ENCODE measurements at regions not wholly inside any gene's neighbourhood (a gene's known extent, or its start where the extent isn't known, plus 50 kb on each side); places are given as distances from the start of the nearest gene placed in this dataset.
"Not testable (repeated sequence)": the region's sequence is repeated elsewhere in the genome, so short reads cannot be mapped to it uniquely, and the experiment has no call there.

- no peak for DNase-seq (ENCODE audit: low spot score)
Measured at GRCh38 chr15:99485153-99485961, 80.4 kb upstream of the MEF2A start.

- DNase-seq (ENCODE audit: low spot score), result no peak
Measured at GRCh38 chr15:99485992-99486370, 79.8 kb upstream of the MEF2A start.

DNA sequence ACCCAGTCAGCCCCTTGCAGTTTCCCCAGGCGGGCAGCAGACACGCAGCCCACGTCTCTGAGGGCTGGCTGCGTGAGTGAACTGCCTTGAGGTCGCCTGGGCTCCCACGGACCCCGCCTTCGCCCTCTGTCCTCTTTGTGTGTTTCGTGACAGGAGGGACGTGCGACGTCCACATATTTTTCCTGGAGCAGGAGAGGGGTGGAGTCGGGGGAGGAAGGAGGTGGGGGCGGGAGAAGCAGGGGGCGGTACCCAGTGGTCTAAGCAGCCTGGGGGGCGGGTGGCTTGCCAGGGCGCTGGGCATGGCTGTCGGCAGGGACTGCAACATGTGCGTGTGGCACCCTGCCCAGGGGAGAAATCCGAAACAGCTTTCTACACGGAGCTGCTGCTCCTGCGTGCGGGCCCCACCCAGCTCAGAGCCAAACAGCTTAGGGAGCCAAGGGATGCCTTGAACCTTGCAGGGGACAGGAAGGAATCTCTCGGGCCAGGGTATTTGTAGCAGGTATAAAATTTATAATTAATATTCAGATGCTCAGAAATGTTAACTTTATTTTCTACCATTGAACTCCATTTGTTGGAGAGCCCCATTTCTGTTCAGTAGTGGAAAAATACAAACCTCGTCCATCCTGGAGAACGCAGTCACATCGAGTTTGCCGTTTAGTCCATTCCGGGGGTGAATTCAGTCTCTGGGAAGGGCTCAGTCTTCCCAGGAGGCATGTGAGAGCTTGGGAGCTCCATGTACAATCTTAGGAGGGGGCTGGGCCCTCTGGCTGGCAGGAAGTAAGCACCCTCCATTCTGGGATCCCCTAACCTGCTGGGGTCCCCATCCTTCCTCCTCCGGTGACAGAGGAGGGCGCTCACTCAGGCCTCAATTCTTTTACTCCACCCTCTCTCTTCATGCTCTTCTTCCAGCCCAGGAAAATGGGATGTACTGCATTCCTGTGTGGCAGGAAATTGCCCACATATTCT, 79.1 kb upstream of the MEF2A start:
- DNase-seq (ENCODE audit: low spot score), result peak; percentile 95

GRCh38 chr15:99487337-99487730, 78.5 kb upstream of the MEF2A start:
- no peak for DNase-seq (ENCODE audit: low spot score)

DNA sequence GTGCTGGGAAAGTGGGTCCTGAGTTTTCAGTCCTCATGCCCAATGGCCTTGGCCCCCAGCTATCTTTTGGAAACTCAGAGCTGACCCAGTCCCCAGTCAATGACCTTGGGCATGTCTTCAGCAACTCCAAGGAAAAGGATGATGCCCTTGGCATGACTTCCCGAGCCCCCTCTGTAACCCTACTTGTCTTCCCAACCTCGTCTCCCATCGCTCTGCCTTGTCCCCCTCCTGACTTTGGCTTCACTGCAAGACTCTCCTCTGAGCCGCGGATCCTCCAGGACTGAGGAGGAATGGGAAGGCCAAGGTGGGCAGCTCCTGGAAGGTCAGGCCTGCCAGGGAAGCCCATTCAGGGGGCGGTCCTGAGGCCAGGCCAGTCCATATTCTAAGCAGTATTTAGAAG, 73.5 kb upstream of the MEF2A start:
- no peak for DNase-seq (ENCODE audit: low spot score)

DNA sequence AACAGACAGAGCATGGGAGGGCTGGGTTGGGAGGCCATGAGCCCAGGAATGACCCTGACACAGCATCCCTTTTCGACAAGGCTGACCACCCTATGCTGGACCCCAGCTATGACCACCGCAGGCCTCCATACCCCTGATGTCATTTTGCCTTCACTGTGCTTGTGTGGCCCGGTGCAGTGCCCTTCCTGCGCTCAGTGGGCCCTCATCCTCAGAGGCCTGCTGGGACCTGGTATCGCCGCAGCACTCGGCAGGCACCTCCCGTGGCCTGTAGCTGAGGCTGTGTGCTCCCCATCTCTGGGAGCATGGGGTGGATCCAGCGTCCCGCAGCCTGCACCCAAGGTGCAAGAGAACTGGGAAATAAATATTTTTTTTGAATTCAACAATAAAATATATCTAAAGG, 73.1 kb upstream of the MEF2A start:
- DNase-seq (ENCODE audit: low spot score), result no peak

- DNase-seq (ENCODE audit: low spot score), result no peak
Measured at GRCh38 chr15:99493461-99493860, 72.3 kb upstream of the MEF2A start.

DNA sequence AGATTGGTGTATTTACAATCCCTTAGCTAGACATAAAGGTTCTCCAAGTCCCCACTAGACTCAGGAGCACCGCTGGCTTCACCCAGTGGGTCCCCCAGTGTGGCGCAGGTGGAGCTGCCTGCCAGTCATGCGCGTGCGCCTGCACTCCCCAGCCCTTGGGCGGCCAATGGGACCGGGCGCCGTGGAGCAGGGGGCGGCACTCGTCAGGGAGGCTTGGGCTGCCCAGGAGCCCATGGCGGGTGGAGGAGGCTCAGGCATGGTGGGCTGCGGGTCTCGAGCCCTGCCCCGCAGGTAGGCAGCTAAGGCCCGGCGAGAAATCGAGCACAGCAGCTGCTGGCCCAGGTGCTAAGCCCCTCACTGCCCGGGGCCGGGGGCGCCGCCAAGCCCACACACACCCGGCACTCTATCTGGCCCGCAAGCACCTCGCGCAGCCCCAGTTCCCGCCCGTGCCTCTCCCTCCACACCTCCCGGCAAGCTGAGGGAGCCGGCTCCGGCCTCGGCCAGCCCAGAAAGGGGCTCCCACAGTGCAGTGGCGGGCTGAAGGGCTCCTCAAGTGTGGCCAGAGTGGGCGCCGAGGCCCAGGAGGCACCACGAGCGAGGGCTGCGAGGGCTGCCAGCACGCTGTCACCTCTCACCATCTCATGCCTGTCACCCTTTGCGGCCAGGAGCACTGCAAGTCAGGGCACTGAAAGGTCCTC, 71.1 kb upstream of the MEF2A start:
- not testable (repeated sequence) for DNase-seq (ENCODE audit: low spot score)

DNA sequence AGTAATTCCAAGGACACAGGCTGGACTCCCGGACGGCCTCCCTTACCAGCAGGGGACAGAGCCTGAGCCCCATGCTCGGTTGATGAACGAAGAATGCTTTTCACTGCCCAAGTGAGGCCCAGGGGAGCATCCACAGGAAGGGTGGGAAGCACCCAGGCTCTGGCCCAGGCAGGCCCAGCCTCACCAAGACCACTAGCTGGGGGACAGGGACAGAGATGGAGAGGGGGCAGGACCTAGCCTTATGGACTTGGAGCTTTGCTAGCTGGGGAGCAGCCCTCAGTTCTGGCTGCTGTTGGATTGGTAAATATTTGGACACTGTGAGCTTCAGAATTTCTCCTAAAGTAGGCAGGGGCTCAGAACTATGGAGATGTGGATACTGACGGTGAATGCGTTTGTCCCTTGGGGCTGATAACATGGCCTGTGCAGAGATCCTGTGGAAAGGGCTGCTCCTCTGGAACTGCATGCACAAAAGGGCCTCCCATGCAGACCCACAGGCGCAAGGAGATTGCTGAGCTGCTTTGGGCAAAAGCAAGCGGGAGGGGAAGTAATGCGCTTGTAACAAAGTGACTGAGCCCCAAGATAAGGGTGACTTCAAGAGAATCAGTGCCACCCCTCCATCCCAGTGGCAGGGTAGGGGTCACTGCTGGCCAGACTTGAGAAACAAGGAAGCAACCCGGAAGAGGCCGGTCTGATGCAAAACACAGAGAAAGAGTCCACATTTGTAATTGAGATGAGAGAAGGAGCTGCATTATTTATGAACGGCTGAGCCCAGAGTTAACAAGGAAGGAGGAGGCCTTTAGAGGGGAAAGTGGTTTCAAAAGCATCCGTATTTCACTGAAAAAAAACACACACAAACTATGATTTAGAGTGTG, 70.1 kb upstream of the MEF2A start:
- DNase-seq (ENCODE audit: low spot score), result no peak

GRCh38 chr15:99496302-99496629, 69.5 kb upstream of the MEF2A start:
- DNase-seq (ENCODE audit: low spot score), result no peak

GRCh38 chr15:99502182-99502581, 63.6 kb upstream of the MEF2A start:
- DNase-seq (ENCODE audit: low spot score), result no peak

GRCh38 chr15:99502661-99503060, 63.1 kb upstream of the MEF2A start:
- no peak for DNase-seq (ENCODE audit: low spot score)

GRCh38 chr15:99503411-99503810, 62.4 kb upstream of the MEF2A start:
- no peak for DNase-seq (ENCODE audit: low spot score)

GRCh38 chr15:99504071-99504822, 61.5 kb upstream of the MEF2A start:
- no peak for DNase-seq (ENCODE audit: low spot score)

GRCh38 chr15:99504823-99505551, 60.8 kb upstream of the MEF2A start:
- DNase-seq (ENCODE audit: low spot score), result peak; percentile 27

DNA sequence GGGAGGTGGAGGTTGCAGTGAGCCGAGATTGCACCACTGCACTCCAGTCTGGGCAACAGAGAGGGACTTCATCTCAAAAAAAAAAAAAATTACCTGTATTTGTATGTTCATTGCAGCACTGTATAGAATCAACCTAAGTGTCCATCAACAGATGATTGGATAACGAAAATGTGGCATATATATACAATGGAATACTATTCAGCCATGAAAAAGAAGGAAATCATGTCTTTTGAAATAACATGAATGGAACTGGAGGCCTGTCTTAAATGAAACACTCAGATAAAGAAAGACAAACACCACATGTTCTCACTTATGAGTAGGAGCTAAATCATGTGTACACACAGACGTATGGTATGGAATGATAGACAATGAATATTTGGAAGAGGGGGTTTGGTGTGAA, 59.4 kb upstream of the MEF2A start:
- DNase-seq (ENCODE audit: low spot score), result no peak

DNA sequence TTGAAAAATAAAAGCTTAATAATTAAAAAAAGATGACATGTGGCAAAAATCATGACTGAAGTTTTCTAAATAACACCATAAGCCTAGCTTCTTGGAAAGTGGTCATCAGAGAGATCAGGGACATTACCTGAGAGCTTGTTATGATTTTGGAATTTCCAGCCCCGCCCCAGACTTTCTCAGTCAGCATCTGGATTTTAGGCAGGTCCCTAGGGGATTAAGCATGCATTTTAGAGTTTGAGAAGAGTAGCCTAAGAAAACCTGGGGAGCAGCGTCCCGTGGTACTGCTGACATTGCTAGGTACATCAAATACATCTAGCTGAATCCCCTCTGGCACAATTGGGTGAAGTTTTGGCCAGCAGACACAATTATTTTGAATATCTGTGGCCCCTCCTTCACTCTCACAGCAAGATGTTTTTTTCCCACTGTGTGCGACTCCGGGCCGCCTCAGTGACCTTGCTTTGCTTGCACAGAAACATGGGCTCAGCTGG, 58.7 kb upstream of the MEF2A start:
- DNase-seq (ENCODE audit: low spot score), result no peak

DNA sequence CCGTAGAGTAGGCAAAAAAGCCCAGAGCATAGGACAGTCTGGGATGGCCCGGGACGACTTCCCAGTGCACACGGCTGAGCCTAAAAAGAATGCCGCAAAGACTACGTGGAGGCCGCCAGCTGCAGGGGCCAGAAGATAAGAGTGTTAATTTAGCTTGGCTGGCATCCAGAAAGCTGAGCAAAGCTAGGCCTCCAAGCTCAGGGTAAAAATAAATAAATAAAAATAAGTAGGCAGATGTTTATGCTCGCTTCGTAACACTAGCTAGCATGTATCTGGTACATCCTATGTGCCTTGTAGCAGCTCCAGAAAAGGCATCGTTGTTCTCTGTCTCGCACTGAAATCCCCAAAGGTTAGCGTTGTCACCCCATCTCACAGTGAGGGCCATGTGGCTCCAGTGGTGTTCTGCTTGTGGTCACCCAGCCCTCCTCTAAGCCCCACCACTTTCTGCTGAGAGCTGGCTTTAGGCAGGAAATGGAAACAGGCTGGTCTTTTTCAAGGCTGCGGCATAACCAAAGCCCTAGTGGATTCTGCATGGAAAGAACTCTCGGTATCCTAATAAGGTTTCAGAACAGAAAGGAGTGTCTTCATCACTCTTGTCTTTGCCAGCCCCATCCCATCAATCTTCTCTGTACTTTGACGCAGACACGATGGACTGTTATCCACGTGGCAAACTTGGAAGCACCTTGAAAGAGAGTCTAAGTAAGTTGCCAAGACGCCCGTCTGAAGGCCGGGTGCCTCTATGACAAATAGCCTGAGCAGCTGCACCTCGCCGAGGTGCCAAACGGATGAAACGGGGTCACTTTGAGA, 58.1 kb upstream of the MEF2A start:
- DNase-seq (ENCODE audit: low spot score), result peak; percentile 29

GRCh38 chr15:99508311-99508645, 57.5 kb upstream of the MEF2A start:
- no peak for DNase-seq (ENCODE audit: low spot score)
